Body of pancreas (tissue), 4 donors: ENCODE measurements at regions not wholly inside any gene's neighbourhood (a gene's known extent, or its start where the extent isn't known, plus 50 kb on each side); places are given as distances from the start of the nearest gene placed in this dataset.

Experiments
- CTCF ChIP-seq, 7 experiments: fragments of 450-650 bp in 4 of 7; fragments of 200-600 bp in 3 of 7; sonication (generic) in 3 of 7; IDR thresholded peaks; one replicate each; pipeline ENCODE4 v1.5.1; 2016 to 2019; ENCODE audit warnings: antibody characterized with exemption in 7 of 7
- POLR2A ChIP-seq, 3 donors: fragments of 450-650 bp; IDR thresholded peaks; one replicate each; pipeline ENCODE4 v1.6.1; 2016; ENCODE audit warnings: antibody characterized with exemption in 3 of 3, mild to moderate bottlenecking in 2 of 3

DNA sequence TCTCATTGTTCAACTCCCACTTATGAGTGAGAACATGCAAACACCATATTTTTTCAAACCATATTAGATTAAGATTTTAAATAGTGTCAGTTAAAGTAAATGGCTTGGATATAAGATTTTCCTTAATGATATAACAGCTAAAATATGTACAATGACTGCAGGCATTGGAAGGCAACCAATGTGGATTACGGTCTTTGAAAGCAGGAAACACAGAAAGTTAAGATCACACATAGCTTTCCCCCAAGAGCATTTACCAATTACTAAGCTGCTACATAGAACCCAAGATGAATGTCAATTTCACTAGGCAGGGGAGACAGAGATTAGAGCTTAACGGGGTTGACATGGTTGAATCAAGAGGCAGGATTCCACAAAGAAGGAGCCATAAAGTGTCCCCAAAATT, 173.2 kb upstream of the TRPC4 start:
- TF ChIP-seq CTCF (IDR thresholded peaks at IDR 0.05) = no peak
- TF ChIP-seq POLR2A (IDR thresholded peaks at IDR 0.05) = no peak
